ENCODE measurements at regions not wholly inside any gene's neighbourhood (a gene's known extent, or its start where the extent isn't known, plus 50 kb on each side); places are given as distances from the start of the nearest gene placed in this dataset.

- no peak for DNase-seq
- Mint-ChIP-seq H3K27me3 (ENCODE audit: insufficient read depth) (no peaks in the 10 kb centered on the region), H3K4me1 (ENCODE audit: low read depth) (no peaks in the 10 kb centered on the region), H3K27ac (no peak overlapping the region), H3K36me3 (ENCODE audit: low read depth) (peaks cover 5% of the 10 kb centered on the region), H3K9me3 (peaks cover 42% of the 10 kb centered on the region), H3K4me3 (no peak overlapping the region)
- no peak for TF ChIP-seq CTCF (IDR thresholded peaks at IDR 0.05)
These were observed 157.5 kb upstream of the MGMT start for GRCh38 chr10:129309565-129309964.

GRCh38 chr10:129310881-129311280 lies 156.2 kb upstream of the MGMT start:
- no peak for TF ChIP-seq CTCF (IDR thresholded peaks at IDR 0.05)
- no peaks in the 10 kb centered on the region for H3K27me3 Mint-ChIP-seq (ENCODE audit: insufficient read depth)
- H3K9me3 Mint-ChIP-seq, result peaks cover 45% of the 10 kb centered on the region
- no peak for DNase-seq
- no peak overlapping the region for H3K4me3 Mint-ChIP-seq
- no peak overlapping the region for H3K27ac Mint-ChIP-seq
- no peaks in the 10 kb centered on the region for H3K4me1 Mint-ChIP-seq (ENCODE audit: low read depth)
- peaks cover 7% of the 10 kb centered on the region for H3K36me3 Mint-ChIP-seq (ENCODE audit: low read depth)

- Mint-ChIP-seq H3K4me1 (ENCODE audit: low read depth) (no peaks in the 10 kb centered on the region), H3K4me3 (no peak overlapping the region), H3K9me3 (peaks cover 46% of the 10 kb centered on the region), H3K27ac (no peak overlapping the region), H3K27me3 (ENCODE audit: insufficient read depth) (no peaks in the 10 kb centered on the region; the same call in 1 of the 2 replicates), H3K36me3 (ENCODE audit: low read depth) (peaks cover under 1% of the 10 kb centered on the region)
- no peak for TF ChIP-seq CTCF (IDR thresholded peaks at IDR 0.05)
- no peak for DNase-seq
These were observed 147.1 kb upstream of the MGMT start for GRCh38 chr10:129319934-129320333.

GRCh38 chr10:129320340-129320739 lies 146.7 kb upstream of the MGMT start:
- Mint-ChIP-seq H3K4me3 (no peak overlapping the region), H3K4me1 (ENCODE audit: low read depth) (no peaks in the 10 kb centered on the region), H3K27me3 (ENCODE audit: insufficient read depth) (no peaks in the 10 kb centered on the region; the same call in 1 of the 2 replicates), H3K9me3 (peaks cover 47% of the 10 kb centered on the region), H3K36me3 (ENCODE audit: low read depth) (no peaks in the 10 kb centered on the region; the same call in 1 of the 2 replicates), H3K27ac (no peak overlapping the region)
- TF ChIP-seq CTCF (IDR thresholded peaks at IDR 0.05), result no peak
- DNase-seq, result no peak

- no peak overlapping the region for H3K4me3 Mint-ChIP-seq
- no peaks in the 10 kb centered on the region; the same call in 1 of the 2 replicates for H3K36me3 Mint-ChIP-seq (ENCODE audit: low read depth)
- H3K4me1 Mint-ChIP-seq (ENCODE audit: low read depth), result no peaks in the 10 kb centered on the region
- H3K27ac Mint-ChIP-seq, result no peak overlapping the region
- H3K27me3 Mint-ChIP-seq (ENCODE audit: insufficient read depth), result no peaks in the 10 kb centered on the region; the same call in 1 of the 2 replicates
- H3K9me3 Mint-ChIP-seq, result peaks cover 49% of the 10 kb centered on the region
- no peak for TF ChIP-seq CTCF (IDR thresholded peaks at IDR 0.05)
- no peak for DNase-seq
These were observed 145.3 kb upstream of the MGMT start for GRCh38 chr10:129321727-129322126.

All from HFFc6 (cell line).